Mesothelial cell of epicardium (in vitro differentiated cells): ENCODE measurements at regions not wholly inside any gene's neighbourhood (a gene's known extent, or its start where the extent isn't known, plus 50 kb on each side); places are given as distances from the start of the nearest gene placed in this dataset.

Experiments used
- DNase-seq, 2 experiments: peaks; one replicate each; pipeline ENCODE4 v3.0.0; 2021; ENCODE audit warnings: low spot score in 2 of 2; ENCODE audit not compliant: unreplicated experiment in 2 of 2
- H3K27ac Mint-ChIP-seq: 2 replicates; pipeline ENCODE4 v1.8.0; 2021; ENCODE audit warnings: mixed read lengths
- H3K27me3 Mint-ChIP-seq: 2 replicates; pipeline ENCODE4 v1.8.0; 2021; ENCODE audit warnings: low read depth, mixed read lengths
- H3K36me3 Mint-ChIP-seq: 2 replicates; pipeline ENCODE4 v1.8.0; 2021; ENCODE audit warnings: mixed read lengths
- H3K4me1 Mint-ChIP-seq: 2 replicates; pipeline ENCODE4 v1.8.0; 2021; ENCODE audit warnings: mixed read lengths
- H3K4me3 Mint-ChIP-seq: 2 replicates; pipeline ENCODE4 v1.8.0; 2021; ENCODE audit warnings: mild to moderate bottlenecking, moderate library complexity, mixed read lengths
- H3K9me3 Mint-ChIP-seq: 2 replicates; pipeline ENCODE4 v1.8.0; 2021; ENCODE audit warnings: mixed read lengths
- CTCF ChIP-seq: fragments of 200-600 bp; sonication (generic); IDR thresholded peaks from one replicate; pipeline ENCODE4 v1.5.0; 2021; ENCODE audit warnings: antibody characterized with exemption; ENCODE audit not compliant: unreplicated experiment

DNA sequence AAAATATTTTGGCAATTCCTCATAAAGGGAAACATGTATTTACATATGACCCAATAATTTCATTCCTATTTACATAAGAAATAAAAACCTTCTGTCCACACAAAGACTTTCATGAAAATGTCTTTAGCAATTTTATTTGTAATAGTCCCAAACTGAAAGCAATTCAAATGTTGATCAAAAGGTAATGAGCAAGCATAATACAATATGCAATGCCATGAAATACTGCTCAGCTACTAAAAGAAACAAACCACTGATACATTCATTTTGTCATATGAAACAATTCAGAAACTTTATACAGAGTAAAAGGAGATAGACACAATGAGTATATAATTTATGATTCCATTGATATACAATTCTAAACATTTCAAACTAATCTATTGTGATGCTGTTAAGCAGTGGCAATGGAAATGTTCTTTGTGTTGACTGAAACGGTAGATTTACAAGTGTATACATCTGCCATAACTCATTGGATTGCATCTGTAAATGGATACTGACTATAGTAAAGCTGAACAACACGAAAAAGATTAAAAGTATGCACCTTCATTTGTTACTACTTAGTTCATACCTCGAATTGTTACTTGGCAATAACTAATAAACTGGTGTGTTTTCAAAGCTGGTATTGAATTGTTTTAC, 335.6 kb downstream of the GASK1B start:
- H3K9me3 Mint-ChIP-seq = peaks cover 3% of the 10 kb centered on the region
- H3K36me3 Mint-ChIP-seq = no peaks in the 10 kb centered on the region
- peaks cover 14% of the 10 kb centered on the region for H3K4me1 Mint-ChIP-seq
- H3K27ac Mint-ChIP-seq = no peak overlapping the region
- H3K27me3 Mint-ChIP-seq = no peaks in the 10 kb centered on the region
- no peak for TF ChIP-seq CTCF
- no peak for DNase-seq
- no peak overlapping the region for H3K4me3 Mint-ChIP-seq

- Mint-ChIP-seq H3K27ac (no peak overlapping the region), H3K4me1 (no peaks in the 10 kb centered on the region), H3K4me3 (no peak overlapping the region), H3K27me3 (no peaks in the 10 kb centered on the region), H3K9me3 (peaks cover 16% of the 10 kb centered on the region), H3K36me3 (no peaks in the 10 kb centered on the region)
- DNase-seq = no peak
- TF ChIP-seq CTCF = no peak
Measured at GRCh38 chr4:157832596-157832995, 340.2 kb downstream of the GASK1B start.

GRCh38 chr4:157824021-157824420, 348.8 kb downstream of the GASK1B start:
- no peaks in the 10 kb centered on the region for H3K27me3 Mint-ChIP-seq
- no peak overlapping the region for H3K4me3 Mint-ChIP-seq
- H3K36me3 Mint-ChIP-seq = no peaks in the 10 kb centered on the region
- no peaks in the 10 kb centered on the region for H3K4me1 Mint-ChIP-seq
- DNase-seq = no peak
- peaks cover 33% of the 10 kb centered on the region for H3K9me3 Mint-ChIP-seq
- TF ChIP-seq CTCF = no peak
- no peak overlapping the region for H3K27ac Mint-ChIP-seq

GRCh38 chr4:157821814-157822213, 351.0 kb downstream of the GASK1B start:
- DNase-seq = no peak
- no peak overlapping the region for H3K27ac Mint-ChIP-seq
- no peaks in the 10 kb centered on the region for H3K36me3 Mint-ChIP-seq
- no peaks in the 10 kb centered on the region for H3K4me1 Mint-ChIP-seq
- no peak overlapping the region for H3K4me3 Mint-ChIP-seq
- no peak for TF ChIP-seq CTCF
- H3K9me3 Mint-ChIP-seq = peaks cover 21% of the 10 kb centered on the region
- H3K27me3 Mint-ChIP-seq = no peaks in the 10 kb centered on the region

GRCh38 chr4:157819693-157820464, 352.9 kb downstream of the GASK1B start:
- TF ChIP-seq CTCF = no peak

More at GRCh38 chr4:157819693-157820464, 352.9 kb downstream of the GASK1B start:
- no peaks in the 10 kb centered on the region for H3K36me3 Mint-ChIP-seq
- H3K27me3 Mint-ChIP-seq = no peaks in the 10 kb centered on the region
- no peak overlapping the region for H3K4me3 Mint-ChIP-seq
- H3K4me1 Mint-ChIP-seq = no peaks in the 10 kb centered on the region
- peaks cover 5% of the 10 kb centered on the region for H3K9me3 Mint-ChIP-seq
- no peak overlapping the region for H3K27ac Mint-ChIP-seq
- DNase-seq = no peak
